Activated naive CD8-positive, alpha-beta T cell treated with anti-CD3 and anti-CD28 coated beads for 36 hours (primary cell): ENCODE measurements at regions not wholly inside any gene's neighbourhood (a gene's known extent, or its start where the extent isn't known, plus 50 kb on each side); places are given as distances from the start of the nearest gene placed in this dataset.

Source experiments
- DNase-seq: peaks from one replicate; pipeline ENCODE4 v3.0.0; 2021
- H3K27ac Mint-ChIP-seq: one replicate; pipeline ENCODE4 v1.8.0; 2022; ENCODE audit warnings: mild to moderate bottlenecking, moderate library complexity, mixed read lengths
- H3K27me3 Mint-ChIP-seq: one replicate; pipeline ENCODE4 v1.8.0; 2022; ENCODE audit warnings: mild to moderate bottlenecking, mixed read lengths
- H3K36me3 Mint-ChIP-seq: one replicate; pipeline ENCODE4 v1.8.0; 2021; ENCODE audit warnings: mild to moderate bottlenecking, mixed read lengths
- H3K4me1 Mint-ChIP-seq: one replicate; pipeline ENCODE4 v1.8.0; 2021; ENCODE audit warnings: mixed read lengths
- H3K4me3 Mint-ChIP-seq: one replicate; pipeline ENCODE4 v1.8.0; 2022; ENCODE audit warnings: mild to moderate bottlenecking, moderate library complexity, mixed read lengths
- H3K9me3 Mint-ChIP-seq: one replicate; pipeline ENCODE4 v1.8.0; 2022; ENCODE audit warnings: mixed read lengths

GRCh38 chr6:14910692-14911547, 334.9 kb upstream of the JARID2 start:
- Mint-ChIP-seq H3K27me3 (no peaks in the 10 kb centered on the region), H3K27ac (peak overlapping the region; percentile 88), H3K4me3 (peak overlapping the region; percentile 70)

DNA sequence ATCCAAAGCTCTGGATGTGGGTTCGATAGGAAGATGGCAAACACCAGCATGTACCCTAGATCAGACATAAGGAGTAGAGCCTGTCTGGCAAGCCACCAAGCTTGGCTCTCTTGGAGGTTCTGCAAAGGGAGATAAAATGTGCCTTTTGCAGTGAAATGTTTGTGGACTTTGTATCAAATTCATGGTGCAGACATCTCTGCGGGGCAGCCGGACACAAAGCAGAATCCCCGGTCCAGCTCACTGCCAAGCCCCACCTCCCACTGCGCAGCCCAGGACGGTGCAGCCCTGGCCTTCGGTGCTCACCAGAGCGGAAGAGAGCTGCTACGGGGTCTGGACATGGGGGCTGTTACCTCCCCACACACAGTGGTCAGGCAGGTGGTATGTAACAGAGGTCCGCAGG, 333.6 kb upstream of the JARID2 start:
- Mint-ChIP-seq H3K4me1 (peaks cover 24% of the 10 kb centered on the region), H3K4me3 (no peak overlapping the region), H3K27ac (no peak overlapping the region), H3K36me3 (peaks cover 8% of the 10 kb centered on the region), H3K9me3 (peaks cover 8% of the 10 kb centered on the region), H3K27me3 (no peaks in the 10 kb centered on the region)
- no peak for DNase-seq

More at GRCh38 chr6:14910692-14911547, 334.9 kb upstream of the JARID2 start:
- peaks cover 8% of the 10 kb centered on the region for H3K36me3 Mint-ChIP-seq
- peak; percentile 17 for DNase-seq
- peaks cover 24% of the 10 kb centered on the region for H3K4me1 Mint-ChIP-seq
- H3K9me3 Mint-ChIP-seq: peaks cover 8% of the 10 kb centered on the region

GRCh38 chr6:14912706-14913105, 333.2 kb upstream of the JARID2 start:
- H3K36me3 Mint-ChIP-seq: peaks cover 8% of the 10 kb centered on the region
- H3K27ac Mint-ChIP-seq: no peak overlapping the region
- DNase-seq: no peak
- H3K4me1 Mint-ChIP-seq: peaks cover 24% of the 10 kb centered on the region
- H3K27me3 Mint-ChIP-seq: no peaks in the 10 kb centered on the region
- no peak overlapping the region for H3K4me3 Mint-ChIP-seq
- H3K9me3 Mint-ChIP-seq: peaks cover 8% of the 10 kb centered on the region

DNA sequence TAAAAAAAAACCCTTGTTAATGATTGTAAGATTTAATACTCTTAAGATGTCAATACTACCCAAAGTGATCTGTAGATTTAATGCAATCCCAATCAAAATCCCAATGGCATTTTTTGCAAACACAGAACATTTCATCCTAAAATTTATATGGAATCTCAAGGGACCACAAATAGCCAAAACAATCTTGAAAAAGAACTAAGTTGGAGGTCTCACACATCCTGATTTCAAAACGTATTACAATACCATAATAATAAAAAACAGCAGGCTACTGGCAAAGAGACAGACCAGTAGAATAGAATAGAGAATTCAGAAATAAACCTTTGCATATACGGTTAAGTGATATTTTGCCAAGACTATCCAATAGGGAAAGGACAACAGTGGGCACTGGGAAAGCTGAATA, 331.9 kb upstream of the JARID2 start:
- no peak for DNase-seq
- peaks cover 8% of the 10 kb centered on the region for H3K9me3 Mint-ChIP-seq
- no peak overlapping the region for H3K4me3 Mint-ChIP-seq
- H3K27ac Mint-ChIP-seq: no peak overlapping the region
- peaks cover 24% of the 10 kb centered on the region for H3K4me1 Mint-ChIP-seq
- H3K27me3 Mint-ChIP-seq: no peaks in the 10 kb centered on the region
- H3K36me3 Mint-ChIP-seq: peaks cover 8% of the 10 kb centered on the region

DNA sequence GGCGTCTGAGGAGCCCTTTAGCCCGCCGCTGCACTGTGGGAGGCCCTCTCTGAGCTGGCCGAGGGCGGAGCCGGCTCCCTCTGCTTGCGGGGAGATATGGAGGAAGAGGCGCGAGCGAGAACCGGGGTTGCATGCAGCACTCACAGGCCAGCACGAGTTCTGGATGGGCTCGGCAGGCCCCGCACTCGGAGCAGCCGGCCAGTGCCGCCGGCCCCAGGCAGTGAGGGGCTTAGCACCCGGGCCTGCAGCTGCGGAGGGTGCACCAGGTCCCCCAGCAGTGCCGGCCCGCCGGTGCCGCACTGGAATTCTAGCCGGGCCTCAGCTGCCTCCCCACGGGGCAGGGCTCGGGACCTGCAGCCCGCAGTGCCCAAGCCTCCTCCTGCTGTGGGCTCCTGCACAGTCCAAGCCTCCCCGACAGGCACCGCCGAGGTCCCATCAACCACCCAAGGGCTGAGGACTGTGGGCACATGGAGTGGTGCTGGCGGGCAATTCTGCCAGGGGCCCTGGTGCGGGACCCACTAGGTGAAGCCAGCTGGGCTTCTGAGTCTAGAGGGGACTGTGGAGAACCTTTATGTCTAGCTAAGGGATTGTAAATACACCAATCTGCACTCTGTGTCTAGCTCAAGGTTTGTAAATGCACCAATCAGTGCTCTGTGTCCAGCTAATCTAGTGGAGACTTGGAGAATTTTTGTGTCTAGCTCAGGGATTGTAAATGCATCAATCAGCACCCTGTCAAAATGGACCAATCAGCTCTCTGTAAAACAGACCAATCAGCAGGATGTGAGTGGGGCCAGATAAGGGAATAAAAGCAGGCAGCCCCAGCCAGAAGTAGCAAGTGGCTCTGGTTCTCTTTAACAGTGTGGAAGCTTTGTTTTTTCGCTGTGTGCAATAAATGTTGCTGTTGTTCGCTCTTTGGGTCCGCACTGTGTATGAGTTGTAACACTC, 329.7 kb upstream of the JARID2 start:
- Mint-ChIP-seq H3K27ac (no peak overlapping the region), H3K27me3 (no peaks in the 10 kb centered on the region), H3K4me1 (peaks cover 14% of the 10 kb centered on the region), H3K36me3 (peaks cover 2% of the 10 kb centered on the region), H3K9me3 (peaks cover 3% of the 10 kb centered on the region), H3K4me3 (no peak overlapping the region)
- no peak for DNase-seq

GRCh38 chr6:14917109-14917910, 328.6 kb upstream of the JARID2 start:
- Mint-ChIP-seq H3K36me3 (no peaks in the 10 kb centered on the region), H3K4me3 (no peak overlapping the region), H3K4me1 (peaks cover 4% of the 10 kb centered on the region), H3K27me3 (no peaks in the 10 kb centered on the region), H3K9me3 (no peaks in the 10 kb centered on the region), H3K27ac (no peak overlapping the region)
- no peak for DNase-seq

DNA sequence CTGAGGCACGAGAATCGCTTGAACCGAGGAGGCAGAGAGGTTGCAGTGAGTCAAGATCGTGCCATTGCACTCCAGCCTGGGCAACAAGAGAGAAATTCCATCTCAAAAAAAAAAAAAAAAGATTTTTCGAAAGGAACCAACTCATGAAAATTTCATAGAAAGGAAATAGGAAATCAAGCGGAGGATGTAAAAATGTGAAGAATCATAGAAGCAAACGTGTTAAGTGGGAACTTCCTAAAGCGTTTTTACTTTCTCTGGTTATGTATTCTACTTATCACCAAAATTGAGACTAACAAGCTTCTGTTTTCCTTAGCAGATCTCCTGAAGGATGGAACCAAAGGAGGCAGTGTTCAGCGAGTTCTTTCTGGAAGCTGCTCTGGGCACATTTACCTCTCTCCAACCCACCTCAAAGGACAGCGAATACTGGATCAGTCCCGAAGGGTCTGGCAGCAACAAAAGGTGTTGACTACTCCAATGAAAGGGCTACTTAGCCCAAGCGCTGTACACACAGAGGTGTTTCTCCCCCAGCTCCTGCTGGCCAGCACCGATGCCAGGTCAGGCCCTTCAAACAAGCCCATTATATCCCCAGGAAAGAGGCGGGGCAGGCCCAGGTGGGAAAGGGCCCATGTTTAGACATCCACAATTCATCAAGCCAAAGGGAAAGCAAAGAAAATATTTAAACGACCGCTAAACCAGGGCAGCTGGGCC, 327.5 kb upstream of the JARID2 start:
- Mint-ChIP-seq H3K4me3 (no peak overlapping the region), H3K4me1 (peaks cover 2% of the 10 kb centered on the region), H3K9me3 (no peaks in the 10 kb centered on the region), H3K27me3 (no peaks in the 10 kb centered on the region), H3K36me3 (no peaks in the 10 kb centered on the region), H3K27ac (no peak overlapping the region)
- no peak for DNase-seq

DNA sequence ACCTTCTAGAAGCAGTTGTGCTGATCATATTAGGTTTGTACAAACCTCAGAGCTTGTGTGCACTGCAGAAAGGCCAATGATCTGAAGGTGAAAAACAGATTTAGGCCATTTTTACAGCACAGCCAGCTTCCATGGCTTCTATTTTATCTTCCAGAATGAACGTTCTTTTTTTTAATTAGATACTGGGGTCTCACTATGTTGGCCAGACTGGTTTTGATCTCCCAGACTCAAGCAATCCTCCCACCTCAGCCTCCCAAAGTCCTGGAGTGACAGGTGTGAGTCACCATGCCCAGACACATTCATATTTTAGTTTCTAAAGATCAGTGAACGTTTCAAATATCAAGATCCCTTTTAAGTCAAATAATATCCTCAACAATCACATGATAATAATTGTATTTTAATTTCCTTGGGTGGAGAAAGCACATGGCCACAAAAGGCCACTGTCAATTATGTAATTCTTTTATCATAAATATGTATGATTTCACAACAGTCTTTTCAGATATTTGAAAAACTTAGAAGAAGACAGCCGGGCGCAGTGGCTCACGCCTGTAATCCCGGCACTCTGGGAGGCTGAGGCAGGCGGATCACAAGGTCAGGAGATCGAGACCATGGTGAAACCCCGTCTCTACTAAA, 326.7 kb upstream of the JARID2 start:
- Mint-ChIP-seq H3K9me3 (no peaks in the 10 kb centered on the region), H3K27ac (no peak overlapping the region), H3K36me3 (no peaks in the 10 kb centered on the region), H3K4me3 (no peak overlapping the region), H3K4me1 (peaks cover 2% of the 10 kb centered on the region), H3K27me3 (no peaks in the 10 kb centered on the region)
- DNase-seq: no peak

- Mint-ChIP-seq H3K27me3 (no peaks in the 10 kb centered on the region), H3K4me3 (no peak overlapping the region), H3K4me1 (peaks cover 2% of the 10 kb centered on the region), H3K27ac (no peak overlapping the region), H3K36me3 (no peaks in the 10 kb centered on the region), H3K9me3 (no peaks in the 10 kb centered on the region)
- no peak for DNase-seq
Observed at GRCh38 chr6:14920276-14920675, 325.6 kb upstream of the JARID2 start.

DNA sequence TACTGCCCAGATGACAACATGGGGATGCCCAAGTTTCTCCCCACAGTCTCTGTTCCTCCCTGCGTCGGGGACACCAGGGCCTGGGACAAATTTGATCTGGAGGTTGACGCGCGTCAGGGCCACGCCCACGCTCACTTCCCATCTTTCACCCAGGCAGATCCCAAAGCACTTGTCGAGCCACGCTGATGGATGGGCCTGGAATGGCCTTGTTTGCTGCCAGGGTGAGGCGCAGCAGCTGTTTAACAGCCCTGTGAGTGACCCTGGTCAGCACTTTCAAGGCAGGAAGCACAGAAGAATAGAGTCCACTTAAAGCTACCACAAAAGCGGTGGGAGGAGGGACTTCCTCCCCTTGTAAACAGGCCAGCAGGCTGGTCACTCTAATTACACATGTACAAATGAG, 324.7 kb upstream of the JARID2 start:
- no peaks in the 10 kb centered on the region for H3K36me3 Mint-ChIP-seq
- peaks cover 2% of the 10 kb centered on the region for H3K4me1 Mint-ChIP-seq

GRCh38 chr6:14921878-14922671, 323.8 kb upstream of the JARID2 start:
- Mint-ChIP-seq H3K4me1 (peaks cover 2% of the 10 kb centered on the region), H3K4me3 (no peak overlapping the region), H3K27me3 (no peaks in the 10 kb centered on the region), H3K36me3 (no peaks in the 10 kb centered on the region), H3K27ac (no peak overlapping the region), H3K9me3 (no peaks in the 10 kb centered on the region)
- no peak for DNase-seq

More for the DNA sequence above, 324.7 kb upstream of the JARID2 start:
- H3K27me3 Mint-ChIP-seq: no peaks in the 10 kb centered on the region
- no peak overlapping the region for H3K4me3 Mint-ChIP-seq
- DNase-seq: no peak
- H3K27ac Mint-ChIP-seq: no peak overlapping the region
- H3K9me3 Mint-ChIP-seq: no peaks in the 10 kb centered on the region

- Mint-ChIP-seq H3K9me3 (no peaks in the 10 kb centered on the region), H3K27ac (no peak overlapping the region), H3K36me3 (no peaks in the 10 kb centered on the region), H3K4me1 (peaks cover 2% of the 10 kb centered on the region), H3K27me3 (no peaks in the 10 kb centered on the region), H3K4me3 (no peak overlapping the region)
- DNase-seq: no peak
Observed at GRCh38 chr6:14922706-14923460, 323.0 kb upstream of the JARID2 start.
